Transverse colon (tissue), 4 donors: ENCODE measurements at regions not wholly inside any gene's neighbourhood (a gene's known extent, or its start where the extent isn't known, plus 50 kb on each side); places are given as distances from the start of the nearest gene placed in this dataset.

Source experiments
- DNase-seq: peaks from one replicate; pipeline ENCODE4 v3.0.0-alpha.2; 2019
- H3K27ac ChIP-seq, 4 donors: fragments of 200-600 bp; sonication (generic); 2 replicates each; pipeline ENCODE4 v1.5.1; 2016 to 2018; ENCODE audit warnings: inconsistent platforms in 4 of 4
- H3K27me3 ChIP-seq: fragments of 200-600 bp; sonication (generic); 2 replicates; pipeline ENCODE4 v1.5.1; 2017; ENCODE audit warnings: inconsistent platforms
- H3K36me3 ChIP-seq, 4 donors: fragments of 200-600 bp; sonication (generic); 2 replicates each; pipeline ENCODE4 v1.5.1; 2017 to 2019; ENCODE audit warnings: inconsistent platforms in 4 of 4
- H3K4me1 ChIP-seq, 4 donors: fragments of 200-600 bp; sonication (generic); 2 replicates each; pipeline ENCODE4 v1.5.1; 2017 to 2020; ENCODE audit warnings: inconsistent platforms in 4 of 4
- H3K4me3 ChIP-seq, 4 donors: fragments of 200-600 bp; sonication (generic); 1 replicate in 1 of 4; 2 replicates in 3 of 4; pipeline versions ENCODE4 v1.5.1 to v1.6.1; 2017 to 2019; ENCODE audit warnings: inconsistent platforms in 4 of 4
- H3K9me3 ChIP-seq, 2 donors: fragments of 200-600 bp; sonication (generic); 2 replicates each; pipeline ENCODE4 v1.5.1; 2017 to 2019; ENCODE audit warnings: inconsistent platforms in 2 of 2
- EP300 ChIP-seq: sonication (generic); formaldehyde crosslinking; IDR thresholded peaks from one replicate; pipeline ENCODE4 v1.6.1; 2017; ENCODE audit warnings: antibody characterized with exemption, low read depth
- POLR2A ChIP-seq: fragments of 450-650 bp; IDR thresholded peaks from one replicate; pipeline ENCODE4 v1.6.1; 2016; ENCODE audit warnings: antibody characterized with exemption, mild to moderate bottlenecking, moderate library complexity
- POLR2AphosphoS5 ChIP-seq, 3 donors: sonication (generic); formaldehyde crosslinking; IDR thresholded peaks; one replicate each; pipeline ENCODE4 v1.6.1; 2016; ENCODE audit warnings: antibody characterized with exemption in 3 of 3
- WGBS, 2 donors: methylation state at CpG; one replicate each; pipeline ENCODE4 v1.1.5; 2018; ENCODE audit warnings: low coverage in 1 of 2; 5-methylcytosine and 5-hydroxymethylcytosine counted together
- in situ Hi-C, 4 donors: fragments of 200-750 bp; cut with MboI; loops; one replicate each; pipeline versions ENCODE4 v1.15.0 to v1.15.1; 2017; ENCODE audit warnings: low sequenced_read_pairs in 3 of 4, low pct_ligation_motif_present in 1 of 4, low pct_unique_long_range_greater_than_20kb in 1 of 4
- intact Hi-C: fragments of 100-400 bp; cut with DNase I; formaldehyde crosslinking; loops from one replicate; pipeline ENCODE4 v1.15.1; 2023; ENCODE audit warnings: low total_unique reads
- TF ChIP-seq, protein P1 (sequence below), 5 experiments: fragments of 200-600 bp in 3 of 5; fragments of 450-650 bp in 2 of 5; sonication (generic) in 3 of 5; IDR thresholded peaks; 1 replicate in 2 of 5; 2 replicates in 3 of 5; pipeline ENCODE4 v1.5.1; 2016 to 2017; ENCODE audit warnings: antibody characterized with exemption in 5 of 5, inconsistent platforms in 3 of 5, mild to moderate bottlenecking in 2 of 5, moderate library complexity in 1 of 5

GRCh38 chr2:12031866-12032265 is 285.4 kb downstream of the LPIN1 start:
- H3K27me3 ChIP-seq = no peaks in the 10 kb centered on the region
- in situ Hi-C loops (no loop called here), intact Hi-C loops (no loop called here)
- H3K4me3 ChIP-seq = no peak overlapping the region
- no peaks in the 10 kb centered on the region for H3K4me1 ChIP-seq
- no peak overlapping the region for H3K27ac ChIP-seq
- no peaks in the 10 kb centered on the region for H3K36me3 ChIP-seq
- H3K9me3 ChIP-seq = no peaks in the 10 kb centered on the region
- no peak for DNase-seq
- 72 to 86% methylated on average over 1 to 4 of the region's 4 CpGs for WGBS, 2 donors
- TF ChIP-seq EP300 = no peak
- TF ChIP-seq, protein P1, sequence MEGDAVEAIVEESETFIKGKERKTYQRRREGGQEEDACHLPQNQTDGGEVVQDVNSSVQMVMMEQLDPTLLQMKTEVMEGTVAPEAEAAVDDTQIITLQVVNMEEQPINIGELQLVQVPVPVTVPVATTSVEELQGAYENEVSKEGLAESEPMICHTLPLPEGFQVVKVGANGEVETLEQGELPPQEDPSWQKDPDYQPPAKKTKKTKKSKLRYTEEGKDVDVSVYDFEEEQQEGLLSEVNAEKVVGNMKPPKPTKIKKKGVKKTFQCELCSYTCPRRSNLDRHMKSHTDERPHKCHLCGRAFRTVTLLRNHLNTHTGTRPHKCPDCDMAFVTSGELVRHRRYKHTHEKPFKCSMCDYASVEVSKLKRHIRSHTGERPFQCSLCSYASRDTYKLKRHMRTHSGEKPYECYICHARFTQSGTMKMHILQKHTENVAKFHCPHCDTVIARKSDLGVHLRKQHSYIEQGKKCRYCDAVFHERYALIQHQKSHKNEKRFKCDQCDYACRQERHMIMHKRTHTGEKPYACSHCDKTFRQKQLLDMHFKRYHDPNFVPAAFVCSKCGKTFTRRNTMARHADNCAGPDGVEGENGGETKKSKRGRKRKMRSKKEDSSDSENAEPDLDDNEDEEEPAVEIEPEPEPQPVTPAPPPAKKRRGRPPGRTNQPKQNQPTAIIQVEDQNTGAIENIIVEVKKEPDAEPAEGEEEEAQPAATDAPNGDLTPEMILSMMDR (IDR thresholded peaks at IDR 0.05) = no peak
- TF ChIP-seq POLR2A = no peak
- TF ChIP-seq POLR2AphosphoS5 (IDR thresholded peaks at IDR 0.05) = no peak

DNA sequence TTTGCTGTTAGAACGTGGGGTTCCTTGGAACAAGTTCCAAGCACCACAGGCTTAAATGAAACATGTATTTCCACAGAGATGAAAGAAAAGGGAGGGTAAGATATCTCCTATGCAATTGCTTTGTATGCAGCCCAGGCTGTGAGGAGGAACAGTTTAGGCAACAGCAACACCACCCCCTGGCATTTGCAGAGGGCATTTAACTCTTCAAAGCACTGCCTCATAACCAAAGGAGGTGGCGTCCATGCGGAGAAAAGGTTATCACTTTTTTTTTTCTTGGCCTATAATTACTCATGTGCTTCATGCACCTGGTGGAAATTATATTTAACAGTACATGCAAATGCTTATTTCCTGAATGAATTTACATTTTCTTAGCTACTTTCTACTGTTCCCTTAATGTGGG is 286.0 kb downstream of the LPIN1 start:
- Histone ChIP-seq H3K27ac (no peak overlapping the region), H3K4me3 (no peak overlapping the region), H3K36me3 (no peaks in the 10 kb centered on the region), H3K9me3 (no peaks in the 10 kb centered on the region), H3K27me3 (no peaks in the 10 kb centered on the region), H3K4me1 (no peaks in the 10 kb centered on the region)
- no peak for TF ChIP-seq POLR2AphosphoS5 (IDR thresholded peaks at IDR 0.05)
- TF ChIP-seq, protein P1 (IDR thresholded peaks at IDR 0.05) = no peak
- TF ChIP-seq EP300 = no peak
- no peak for TF ChIP-seq POLR2A
- DNase-seq = no peak
- intact Hi-C loops (no loop called here), in situ Hi-C loops (no loop called here)
- WGBS, 2 donors = 53 to 86% methylated on average over 2 to 3 of the region's 3 CpGs

DNA sequence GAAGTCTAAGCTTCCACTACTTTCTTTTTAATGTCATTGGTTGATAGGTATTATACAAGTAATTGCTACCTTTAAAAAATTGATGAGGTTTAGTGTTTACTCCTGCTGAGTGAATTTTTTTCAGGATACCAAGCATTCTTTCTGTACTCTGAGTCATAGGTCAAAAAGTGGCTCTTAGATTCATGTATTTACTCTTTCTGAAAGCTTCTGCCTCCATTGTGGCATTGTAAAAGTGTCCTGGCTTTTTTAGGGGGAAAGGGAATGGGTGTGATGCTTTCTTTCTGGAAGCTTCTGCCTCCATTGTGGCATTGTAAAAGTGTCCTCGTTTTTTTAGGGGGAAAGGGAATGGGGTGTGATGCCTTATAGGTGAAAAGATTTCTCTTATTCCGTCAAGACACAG is 286.5 kb downstream of the LPIN1 start:
- H3K4me3 ChIP-seq = no peak overlapping the region
- H3K4me1 ChIP-seq = no peaks in the 10 kb centered on the region
- H3K27me3 ChIP-seq = no peaks in the 10 kb centered on the region
- H3K36me3 ChIP-seq = no peaks in the 10 kb centered on the region
- H3K9me3 ChIP-seq = no peaks in the 10 kb centered on the region
- intact Hi-C loops (no loop called here), in situ Hi-C loops (no loop called here)
- no peak overlapping the region for H3K27ac ChIP-seq
- TF ChIP-seq, protein P1 (IDR thresholded peaks at IDR 0.05) = no peak
- no peak for TF ChIP-seq POLR2AphosphoS5 (IDR thresholded peaks at IDR 0.05)
- TF ChIP-seq POLR2A = no peak
- no peak for TF ChIP-seq EP300
- DNase-seq = no peak
- WGBS, 2 donors = 54 to 70% methylated on average over 2 of the region's 2 CpGs

DNA sequence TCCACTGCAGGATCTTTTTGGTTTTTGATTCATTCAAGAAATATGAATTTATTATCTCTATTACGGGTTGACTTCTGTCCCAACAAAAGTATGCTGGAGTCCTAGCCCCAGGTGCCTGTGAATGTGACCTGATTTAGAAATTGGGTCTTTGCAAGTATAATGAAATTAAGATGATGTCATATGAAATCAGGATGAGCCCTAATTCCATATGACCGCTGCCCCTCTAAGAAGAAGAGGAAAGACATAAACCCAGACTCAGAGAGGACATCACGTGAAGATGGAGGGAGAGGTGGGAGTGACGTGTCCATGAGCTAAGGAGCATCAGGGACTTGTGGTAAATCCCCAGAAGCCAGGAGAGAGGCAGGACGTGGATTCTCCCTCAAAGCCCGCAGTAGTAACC is 287.1 kb downstream of the LPIN1 start:
- no peaks in the 10 kb centered on the region for H3K36me3 ChIP-seq
- no peak overlapping the region for H3K4me3 ChIP-seq
- intact Hi-C loops = no loop called here
- no peaks in the 10 kb centered on the region for H3K27me3 ChIP-seq
- no peak for DNase-seq
- no peak for TF ChIP-seq POLR2A
- H3K27ac ChIP-seq = no peak overlapping the region
- in situ Hi-C loops = no loop called here
- H3K9me3 ChIP-seq = no peaks in the 10 kb centered on the region
- H3K4me1 ChIP-seq = no peaks in the 10 kb centered on the region
- 82 to 89% methylated on average over 5 to 6 of the region's 6 CpGs for WGBS, 2 donors

DNA sequence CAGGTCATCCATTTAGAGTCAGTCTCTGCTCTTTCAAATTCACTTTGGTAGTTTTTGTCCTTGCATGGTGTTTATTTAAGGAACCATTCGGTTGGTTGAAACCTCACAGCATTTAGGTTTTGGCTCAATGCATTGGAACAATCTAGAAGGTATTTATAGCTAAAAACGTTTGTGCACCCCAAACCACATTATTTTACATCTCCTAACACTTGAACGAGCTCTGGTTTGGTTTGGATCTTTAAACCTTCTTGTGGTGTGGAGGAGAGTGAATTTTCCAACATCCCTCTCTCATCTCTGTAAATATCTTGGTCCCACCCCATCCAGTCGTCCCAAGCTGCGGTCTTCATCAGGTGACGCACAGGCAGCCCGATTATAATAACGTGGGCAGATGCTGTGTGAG is 287.9 kb downstream of the LPIN1 start:
- TF ChIP-seq POLR2AphosphoS5 (IDR thresholded peaks at IDR 0.05) = no peak
- TF ChIP-seq EP300 = no peak
- TF ChIP-seq, protein P1 (IDR thresholded peaks at IDR 0.05) = no peak
- TF ChIP-seq POLR2A = no peak
- Histone ChIP-seq H3K4me1 (no peaks in the 10 kb centered on the region), H3K9me3 (no peaks in the 10 kb centered on the region), H3K4me3 (no peak overlapping the region), H3K27me3 (no peaks in the 10 kb centered on the region), H3K27ac (no peak overlapping the region), H3K36me3 (no peaks in the 10 kb centered on the region)
- WGBS, 2 donors = 46 to 80% methylated on average over 3 to 8 of the region's 8 CpGs
- in situ Hi-C loops = no loop called here
- DNase-seq = no peak
- intact Hi-C loops = no loop called here
